Bone marrow (tissue), 2 donors: ENCODE measurements at regions not wholly inside any gene's neighbourhood (a gene's known extent, or its start where the extent isn't known, plus 50 kb on each side); places are given as distances from the start of the nearest gene placed in this dataset.
"Not testable (repeated sequence)": the region's sequence is repeated elsewhere in the genome, so short reads cannot be mapped to it uniquely, and the experiment has no call there.

Experiments used
- DNase-seq, 2 donors: peaks; one replicate each; lab custom pipeline; 2025; lab: John Stamatoyannopoulos, UW

GRCh38 chr1:146281522-146281921 is 52.7 kb upstream of the NOTCH2NLA start:
- DNase-seq = not testable (repeated sequence)

- DNase-seq = not testable (repeated sequence)
Measured at GRCh38 chr1:146278758-146279157, 49.9 kb upstream of the NOTCH2NLA start.
